GM19099 (cell line): ENCODE measurements at regions not wholly inside any gene's neighbourhood (a gene's known extent, or its start where the extent isn't known, plus 50 kb on each side); places are given as distances from the start of the nearest gene placed in this dataset.

ENCODE experiments used
- POLR2A ChIP-seq: IDR thresholded peaks from 3 replicates; pipeline ENCODE4 v1.6.1; 2011; ENCODE audit warnings: low read depth; ENCODE audit not compliant: insufficient read length; ENCODE audit errors: extremely low read depth

GRCh38 chr4:38326499-38326898 lies 337.5 kb upstream of the KLF3 start:
- no peak for TF ChIP-seq POLR2A

DNA sequence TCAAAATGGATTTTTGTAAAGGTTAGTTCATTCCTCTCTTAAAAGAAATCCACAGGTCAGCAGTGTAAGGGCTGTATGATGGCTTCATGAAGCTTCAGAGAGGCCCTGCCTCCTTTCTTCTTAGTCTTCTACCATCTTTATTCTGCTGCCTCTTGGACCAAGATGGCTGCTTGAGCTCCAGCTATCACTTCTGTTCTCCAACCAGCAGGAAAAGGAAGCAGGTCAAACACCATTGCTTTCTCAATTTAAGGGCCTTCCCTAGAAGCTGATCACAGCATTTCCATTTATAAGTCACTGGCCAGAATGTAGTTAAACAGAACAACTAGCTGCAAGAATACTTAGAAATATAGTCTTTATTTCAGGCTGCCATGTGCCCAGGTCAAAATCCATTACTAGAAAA lies 336.8 kb upstream of the KLF3 start:
- TF ChIP-seq POLR2A: no peak

GRCh38 chr4:38328989-38329729 lies 334.8 kb upstream of the KLF3 start:
- no peak for TF ChIP-seq POLR2A

GRCh38 chr4:38330321-38330720 lies 333.7 kb upstream of the KLF3 start:
- TF ChIP-seq POLR2A: no peak

DNA sequence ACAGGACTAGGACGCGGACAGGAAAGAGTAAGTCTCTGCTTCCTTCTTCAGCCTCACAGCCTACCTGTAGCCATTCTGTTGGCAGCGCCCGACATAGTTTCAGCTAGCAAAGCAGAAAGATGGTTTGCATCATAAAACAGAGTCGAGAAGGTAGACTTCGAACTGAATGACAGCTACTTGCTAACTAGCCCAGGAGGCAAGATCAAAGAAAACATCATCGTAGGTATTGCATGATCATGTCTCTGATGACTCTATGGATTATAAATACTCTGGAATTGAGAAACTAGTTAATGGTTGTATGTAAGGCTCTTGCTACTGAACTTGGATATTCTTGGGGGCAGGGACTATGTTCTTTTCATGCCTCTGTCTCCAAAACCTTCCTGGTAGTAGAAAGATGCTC lies 333.1 kb upstream of the KLF3 start:
- no peak for TF ChIP-seq POLR2A

DNA sequence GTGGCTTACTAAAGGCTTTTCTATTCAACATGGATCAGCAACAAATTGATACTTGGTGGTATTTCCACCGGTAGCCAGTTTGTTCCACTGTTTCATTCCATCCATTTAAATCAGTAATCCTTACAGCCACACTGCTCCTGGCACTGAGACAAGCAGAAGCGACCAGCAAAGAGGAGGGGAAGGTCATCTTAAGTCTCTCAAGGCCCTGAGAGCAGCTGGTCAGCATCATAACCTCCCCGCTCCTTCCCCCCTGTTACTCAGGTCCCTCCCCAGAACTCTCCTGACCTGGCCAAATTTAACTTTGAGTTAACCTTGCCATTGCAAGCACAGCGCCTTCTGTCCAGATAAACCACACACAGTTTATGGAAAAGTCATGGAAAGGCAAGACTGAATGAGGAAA lies 331.3 kb upstream of the KLF3 start:
- TF ChIP-seq POLR2A: no peak

- TF ChIP-seq POLR2A: no peak
These were observed 330.8 kb upstream of the KLF3 start for GRCh38 chr4:38333219-38333618.

GRCh38 chr4:38334791-38335190 lies 329.2 kb upstream of the KLF3 start:
- TF ChIP-seq POLR2A: no peak

DNA sequence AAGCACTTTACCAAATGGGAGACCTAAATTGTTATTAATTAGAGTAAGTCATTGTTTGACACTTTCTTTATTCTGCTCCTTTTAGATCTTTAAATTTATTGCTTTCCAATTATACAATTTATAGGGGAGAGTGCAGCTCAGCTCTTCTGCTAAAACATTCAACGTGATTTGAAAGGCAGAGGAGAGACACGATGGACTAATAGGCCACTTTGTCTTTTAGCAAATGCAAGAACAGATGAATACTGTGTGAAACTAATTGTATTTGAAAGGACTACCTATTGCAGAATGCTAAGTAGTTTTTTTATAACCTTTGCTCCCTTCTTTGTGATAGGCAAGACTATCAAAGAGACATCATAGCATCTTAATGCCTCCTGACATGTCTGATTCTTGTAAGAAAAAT lies 320.4 kb upstream of the KLF3 start:
- TF ChIP-seq POLR2A: no peak

GRCh38 chr4:38344929-38345328 lies 319.1 kb upstream of the KLF3 start:
- TF ChIP-seq POLR2A: no peak

GRCh38 chr4:38347251-38347650 lies 316.7 kb upstream of the KLF3 start:
- TF ChIP-seq POLR2A: no peak

- no peak for TF ChIP-seq POLR2A
These were observed 309.6 kb upstream of the KLF3 start for GRCh38 chr4:38354421-38354820.

DNA sequence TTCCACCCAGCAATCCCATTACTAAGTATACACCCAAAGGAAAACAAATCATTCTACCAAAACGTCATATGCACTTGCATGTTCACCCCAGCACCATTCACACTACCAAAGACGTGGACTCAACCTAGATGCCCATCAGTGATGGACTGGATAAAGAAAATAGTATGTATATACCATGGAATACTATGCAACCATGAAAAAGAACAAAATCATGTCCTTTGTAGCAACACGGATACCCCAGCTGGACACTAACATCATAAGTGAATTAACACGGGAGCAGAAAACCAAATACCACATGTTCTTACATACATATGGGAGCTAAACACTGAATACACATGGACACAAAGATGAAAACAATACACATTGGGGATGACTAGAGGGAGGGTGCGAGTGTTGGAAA lies 309.1 kb upstream of the KLF3 start:
- no peak for TF ChIP-seq POLR2A

DNA sequence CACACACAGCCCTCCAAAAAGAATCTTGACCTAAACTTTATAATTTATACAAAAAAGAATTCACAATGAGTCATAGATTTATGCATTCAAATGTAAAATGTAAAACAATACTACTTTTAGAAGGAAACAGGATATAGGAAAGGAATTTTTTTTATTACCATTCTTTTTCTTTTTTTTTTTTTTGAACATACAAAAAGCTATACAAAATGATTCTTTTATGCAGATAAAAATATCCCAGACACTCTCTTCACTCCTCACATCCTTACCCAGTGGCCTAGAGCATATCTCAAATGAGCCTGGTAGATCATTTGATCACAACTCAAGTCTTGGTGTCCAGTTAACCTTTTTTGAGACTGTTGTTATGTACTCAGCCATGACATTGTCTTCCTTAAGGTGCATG lies 307.3 kb upstream of the KLF3 start:
- no peak for TF ChIP-seq POLR2A

DNA sequence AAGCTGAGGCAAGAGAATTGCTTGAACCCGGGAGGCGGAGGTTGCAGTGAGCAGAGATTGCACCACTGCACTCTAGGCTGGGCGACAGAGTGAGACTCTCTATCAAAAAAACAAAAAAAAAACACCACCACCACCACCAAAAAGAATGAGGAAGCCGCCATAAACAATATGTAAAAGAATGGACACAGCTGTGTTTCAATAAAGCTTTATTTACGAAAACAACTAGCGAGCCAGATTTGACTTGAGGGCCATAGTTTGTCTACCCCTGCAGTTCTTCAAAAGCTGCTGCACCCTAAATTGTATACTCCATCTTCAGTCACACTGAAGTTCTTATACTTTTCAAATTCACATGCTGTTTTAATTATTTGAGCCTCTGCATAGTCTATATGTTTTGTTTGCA lies 306.5 kb upstream of the KLF3 start:
- TF ChIP-seq POLR2A: no peak

DNA sequence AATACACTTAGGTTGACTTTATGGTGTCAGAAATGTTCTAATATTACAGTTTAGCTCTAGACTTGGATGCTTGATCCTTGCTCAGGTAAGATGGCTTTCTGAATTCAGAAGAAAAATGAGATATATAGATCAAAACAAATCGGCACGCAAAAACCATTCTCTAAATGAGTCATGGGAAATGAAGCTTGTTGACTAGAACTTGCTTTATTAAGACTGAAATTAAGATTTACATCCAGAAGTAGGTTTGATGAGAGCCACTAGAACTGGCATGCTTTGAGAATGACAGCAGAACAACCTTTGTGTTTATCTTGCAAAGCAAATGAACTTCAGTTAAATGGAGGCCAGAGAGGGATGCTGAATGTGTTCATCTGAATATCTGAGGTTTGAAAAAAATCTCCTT lies 304.9 kb upstream of the KLF3 start:
- no peak for TF ChIP-seq POLR2A

DNA sequence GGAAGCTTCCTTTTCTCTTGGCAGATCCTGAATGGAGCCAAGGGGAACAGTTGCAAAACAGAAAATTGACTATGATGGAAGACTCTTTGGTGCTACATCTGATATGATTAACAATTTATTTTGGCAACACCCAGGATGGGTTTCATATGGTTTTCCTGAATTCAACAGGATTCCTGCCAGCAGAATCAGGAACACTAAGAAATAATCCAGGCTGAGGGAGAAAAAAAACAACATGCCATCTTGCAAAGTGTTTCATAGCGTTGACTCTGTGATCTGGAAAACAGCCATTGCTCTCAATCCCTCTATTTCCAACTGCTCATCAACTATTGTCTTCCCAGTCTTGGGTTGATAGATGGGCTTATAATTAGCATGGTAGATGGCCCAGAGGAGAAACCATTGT lies 303.8 kb upstream of the KLF3 start:
- no peak for TF ChIP-seq POLR2A
